ENCODE measurements at regions not wholly inside any gene's neighbourhood (a gene's known extent, or its start where the extent isn't known, plus 50 kb on each side); places are given as distances from the start of the nearest gene placed in this dataset.
"Not testable (repeated sequence)": the region's sequence is repeated elsewhere in the genome, so short reads cannot be mapped to it uniquely, and the experiment has no call there.

DNA sequence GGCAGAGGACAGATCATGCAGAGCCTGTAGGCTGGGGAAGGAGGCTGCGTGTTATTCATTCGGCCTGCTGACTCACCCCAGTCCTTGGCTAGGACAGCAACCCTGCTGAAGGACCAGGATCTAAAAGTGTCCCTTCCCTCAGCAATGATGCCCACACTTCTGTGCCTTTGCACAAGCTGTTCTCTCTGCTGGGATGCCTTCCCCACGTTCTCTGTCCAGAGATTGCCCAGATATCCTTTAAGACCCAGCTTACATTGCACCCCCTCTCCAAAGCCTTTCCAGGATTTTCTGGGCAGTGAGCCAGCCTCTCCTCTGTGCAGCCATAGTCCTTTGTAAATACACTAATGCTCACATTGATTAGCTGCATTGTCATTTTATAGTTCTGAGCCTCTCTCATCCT lies 99.3 kb upstream of the CHD6 start:
- no peak for DNase-seq (ENCODE audit: low spot score)

DNA sequence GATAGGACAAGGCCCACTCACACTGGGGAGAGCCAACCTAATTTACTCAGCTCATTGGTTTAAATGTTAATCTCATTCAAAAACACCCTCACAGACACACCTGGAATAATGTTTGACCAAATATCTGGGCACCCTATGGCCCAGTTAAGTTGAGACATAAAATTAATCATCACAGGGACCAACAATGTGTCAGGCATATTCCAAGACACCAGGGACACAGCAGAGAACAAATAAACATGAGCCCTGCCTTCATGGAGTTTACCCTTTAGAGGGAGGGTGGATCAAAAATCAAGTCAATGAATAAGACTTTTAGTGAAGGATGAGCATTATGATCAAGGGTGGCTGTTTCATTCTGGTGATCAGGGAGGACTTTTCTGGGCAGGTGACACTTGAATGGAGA lies 98.7 kb upstream of the CHD6 start:
- no peak for DNase-seq (ENCODE audit: low spot score)

DNA sequence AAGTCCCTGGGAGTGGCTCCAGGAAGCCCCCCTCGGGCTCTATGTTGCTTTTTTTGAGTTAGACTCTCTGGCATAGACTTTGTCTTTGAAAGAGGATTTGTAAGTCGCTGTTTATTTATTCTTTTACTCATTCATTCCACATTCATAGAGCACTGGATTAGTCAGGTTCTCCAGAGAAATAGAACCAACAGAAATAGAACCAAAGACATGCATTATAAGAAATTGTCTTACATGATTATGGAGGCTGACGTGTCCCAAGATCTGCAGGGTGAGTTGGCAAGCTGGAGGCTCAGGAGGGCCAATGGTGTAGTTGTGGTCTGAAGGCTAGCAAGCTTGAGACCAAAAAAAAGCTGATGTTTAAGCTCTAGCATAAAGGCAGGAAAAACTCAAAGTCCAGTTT lies 98.3 kb upstream of the CHD6 start:
- no peak for DNase-seq (ENCODE audit: low spot score)

DNA sequence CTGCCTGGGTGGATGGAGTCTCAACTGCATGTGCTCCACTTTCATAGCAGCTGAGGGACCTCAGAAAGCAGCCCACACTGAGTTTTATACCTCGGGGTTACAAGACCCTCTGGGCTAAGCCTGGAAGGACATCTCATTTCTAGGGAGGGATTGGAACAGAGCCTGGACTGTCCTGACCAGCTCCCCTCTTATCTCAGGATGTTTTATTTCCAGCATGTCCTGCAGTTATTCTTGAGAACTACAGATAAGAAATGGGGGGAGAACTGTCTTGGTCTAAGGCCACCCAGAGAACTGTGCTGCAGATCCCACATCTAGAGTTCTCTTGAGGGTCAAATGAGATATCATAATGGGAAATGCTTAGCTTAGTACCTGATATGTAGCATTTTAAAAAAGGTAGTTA lies 97.3 kb upstream of the CHD6 start:
- DNase-seq (ENCODE audit: low spot score) = no peak

DNA sequence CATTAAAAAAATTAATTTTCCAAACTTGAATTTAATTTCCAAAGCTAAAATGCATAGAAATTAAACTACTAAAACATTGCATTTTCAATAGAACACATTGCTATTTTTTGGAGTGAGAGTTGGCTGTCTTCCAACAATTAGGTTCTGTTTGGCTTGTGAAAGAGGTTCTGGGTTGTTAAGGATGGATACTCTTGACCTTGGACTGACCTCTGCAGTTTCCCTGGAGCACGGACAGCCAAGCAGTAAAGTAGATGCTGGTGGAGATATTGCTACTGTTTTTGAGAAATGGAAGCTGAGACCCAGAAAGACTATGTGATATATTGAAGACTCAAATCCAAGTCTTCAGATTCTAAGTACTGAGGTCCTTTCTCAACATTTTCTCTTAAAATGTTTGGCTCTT lies 95.9 kb upstream of the CHD6 start:
- DNase-seq (ENCODE audit: low spot score) = no peak

DNA sequence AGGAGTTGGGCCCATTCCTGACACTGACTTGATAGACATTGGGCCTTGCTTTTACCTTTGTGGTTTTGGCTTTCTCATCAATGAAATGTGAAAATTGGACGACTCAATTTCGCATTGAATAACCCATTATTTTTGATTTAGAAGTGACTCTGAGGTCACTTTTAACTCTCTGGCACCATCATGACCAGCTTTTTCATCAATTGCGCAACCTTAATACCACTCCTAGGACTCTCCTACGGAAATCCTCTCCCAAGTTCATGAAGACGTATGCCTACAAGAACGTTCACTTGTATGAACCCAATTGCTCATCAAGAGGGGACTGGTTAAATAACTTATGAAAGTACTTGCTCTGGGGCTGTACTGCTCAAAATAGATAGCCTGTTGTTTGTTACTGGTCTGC lies 86.7 kb upstream of the CHD6 start:
- DNase-seq (ENCODE audit: low spot score) = no peak

DNA sequence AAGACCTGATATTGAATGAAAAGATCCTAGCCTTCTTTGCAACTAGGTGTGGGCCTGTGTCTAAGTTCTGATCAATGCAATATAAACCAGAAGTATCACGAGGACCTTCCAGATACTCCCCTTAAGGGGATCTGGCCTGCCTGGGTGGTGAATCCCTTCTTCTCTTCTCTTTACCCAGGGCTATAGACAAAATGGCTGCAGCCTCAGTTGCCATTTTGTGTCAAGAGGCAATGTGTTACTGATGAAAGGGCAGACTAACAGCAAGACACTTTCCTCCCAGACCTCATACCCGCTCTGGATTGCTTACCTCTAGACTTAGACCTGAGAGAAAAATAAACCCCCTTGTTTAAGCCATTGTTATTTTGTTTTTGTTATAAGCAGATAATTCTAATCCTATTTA lies 84.5 kb upstream of the CHD6 start:
- no peak for DNase-seq (ENCODE audit: low spot score)

DNA sequence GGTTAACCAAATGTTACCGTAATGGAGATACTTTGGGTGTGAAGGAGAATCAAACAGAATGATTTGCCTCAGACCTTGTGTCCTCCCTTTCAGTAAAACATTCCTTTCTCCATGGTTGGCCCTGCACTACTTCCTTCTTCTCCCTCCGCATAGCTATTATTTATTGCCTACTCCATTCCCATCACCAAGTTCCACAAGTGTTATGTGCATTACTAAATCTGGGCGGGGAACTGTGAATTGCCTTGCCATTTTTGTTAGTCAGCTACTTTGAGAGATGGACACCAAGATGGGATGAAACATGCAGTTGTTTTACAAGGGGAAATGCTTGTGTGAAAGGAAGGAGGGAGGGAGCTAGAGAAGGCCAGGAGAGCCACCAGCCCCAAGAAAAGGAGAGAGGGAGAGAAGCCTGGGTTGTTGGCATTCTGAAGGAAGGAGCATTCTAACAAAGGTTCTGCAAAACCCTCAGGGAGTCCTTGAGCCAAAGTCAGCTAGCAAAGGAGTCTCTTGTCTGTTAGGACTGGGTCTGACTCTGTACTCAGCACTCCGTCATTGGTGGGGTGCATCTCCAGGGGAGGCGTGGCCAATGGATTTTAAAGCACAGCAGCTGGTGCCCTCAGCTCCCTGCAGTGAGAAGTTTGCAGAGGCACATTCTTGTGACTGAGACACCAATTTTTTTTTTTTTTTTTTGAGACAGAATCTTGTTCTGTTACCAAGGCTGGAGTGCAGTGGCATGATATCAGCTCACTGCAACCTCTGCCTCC lies 83.6 kb upstream of the CHD6 start:
- DNase-seq (ENCODE audit: low spot score) = no peak

DNA sequence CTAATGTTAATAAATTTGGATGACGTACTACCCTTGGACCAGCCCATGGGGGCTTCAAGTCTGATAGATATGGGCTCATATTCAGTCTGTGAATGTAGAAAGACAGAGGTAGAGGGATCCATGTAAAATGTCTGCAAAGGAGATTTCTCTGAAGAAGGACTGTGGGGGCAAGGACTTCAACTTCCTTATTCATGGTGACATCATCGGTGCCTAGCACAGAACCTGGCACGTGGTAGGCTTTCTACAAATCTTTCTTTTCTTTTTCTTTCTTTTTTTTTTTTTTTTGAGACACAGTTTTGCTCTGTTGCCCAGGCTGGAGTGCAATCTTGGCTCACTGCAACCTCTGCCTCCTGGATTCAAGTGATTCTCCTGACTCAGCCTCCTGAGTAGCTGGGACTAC lies 81.5 kb upstream of the CHD6 start:
- DNase-seq (ENCODE audit: low spot score) = not testable (repeated sequence)

DNA sequence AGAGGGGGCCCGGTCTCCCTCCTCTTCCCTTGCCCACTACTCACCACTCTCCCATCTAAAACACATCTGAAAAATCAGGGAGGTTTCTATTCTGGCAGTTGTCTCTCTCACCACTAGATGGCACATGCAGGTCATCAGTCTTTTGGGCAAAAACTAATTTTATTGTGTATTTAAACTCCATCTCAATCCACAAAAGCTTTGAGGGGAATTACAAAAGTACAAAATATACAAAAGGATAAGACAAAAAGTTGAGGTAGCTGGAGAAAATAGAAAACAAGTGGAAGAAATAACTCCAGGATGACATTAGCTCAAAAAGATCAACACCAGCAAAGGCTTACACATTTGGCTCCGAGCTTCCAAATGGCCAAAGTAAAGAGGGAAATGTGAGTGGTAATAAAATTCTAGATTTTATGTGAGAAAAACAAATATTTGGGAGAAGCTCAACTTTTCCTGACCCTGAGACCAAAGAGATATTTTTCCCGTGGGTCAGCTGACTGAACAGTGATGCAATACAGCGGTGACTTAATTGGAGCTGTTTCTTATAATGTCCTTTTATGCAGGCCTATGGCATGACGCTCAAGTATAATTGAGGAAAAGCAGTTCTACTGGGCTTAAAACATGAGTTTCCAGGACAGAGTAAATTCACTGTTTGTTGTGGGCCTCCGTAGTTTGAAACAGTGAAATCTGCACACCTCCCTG lies 79.8 kb upstream of the CHD6 start:
- DNase-seq (ENCODE audit: low spot score) = peak; percentile 48

DNA sequence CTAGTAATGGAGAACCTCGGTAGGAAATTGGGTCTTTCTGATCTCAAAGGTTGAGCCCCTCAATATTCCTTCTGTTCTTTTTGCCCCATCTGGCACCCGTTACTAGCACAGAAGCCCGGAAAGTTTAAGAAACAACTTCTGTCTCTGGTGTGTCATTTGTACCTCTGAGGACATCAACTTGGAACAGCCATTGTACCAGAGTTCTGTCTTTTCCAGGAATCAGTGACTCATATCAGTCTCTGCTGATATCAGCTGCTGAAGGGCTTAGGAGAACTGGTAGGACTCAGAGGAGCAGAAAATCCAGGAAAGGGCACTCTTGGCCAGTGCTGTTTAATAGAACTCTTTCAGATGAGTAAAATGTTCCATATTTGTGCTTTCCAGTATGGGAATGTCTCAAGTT lies 78.3 kb upstream of the CHD6 start:
- DNase-seq (ENCODE audit: low spot score) = no peak

DNA sequence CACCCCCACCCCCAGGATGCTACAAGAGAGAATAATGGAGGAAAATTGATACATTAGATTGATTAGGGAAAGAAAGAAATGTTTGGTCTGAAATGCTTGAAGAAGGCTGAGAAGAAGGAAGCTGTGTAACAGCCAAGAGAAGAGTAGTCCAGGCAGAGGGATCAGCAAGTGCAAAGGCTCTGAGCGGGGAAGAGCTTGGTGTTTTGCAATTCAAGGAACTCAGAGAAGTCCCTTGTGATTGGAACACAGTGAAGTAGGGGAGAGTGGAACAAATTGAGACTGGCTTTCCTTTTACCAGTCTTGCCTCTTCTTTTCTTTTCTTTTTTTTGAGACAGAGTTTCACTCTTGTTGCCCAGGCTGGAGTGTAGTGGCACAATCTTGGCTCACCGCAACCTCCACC lies 76.6 kb upstream of the CHD6 start:
- DNase-seq (ENCODE audit: low spot score) = no peak

DNA sequence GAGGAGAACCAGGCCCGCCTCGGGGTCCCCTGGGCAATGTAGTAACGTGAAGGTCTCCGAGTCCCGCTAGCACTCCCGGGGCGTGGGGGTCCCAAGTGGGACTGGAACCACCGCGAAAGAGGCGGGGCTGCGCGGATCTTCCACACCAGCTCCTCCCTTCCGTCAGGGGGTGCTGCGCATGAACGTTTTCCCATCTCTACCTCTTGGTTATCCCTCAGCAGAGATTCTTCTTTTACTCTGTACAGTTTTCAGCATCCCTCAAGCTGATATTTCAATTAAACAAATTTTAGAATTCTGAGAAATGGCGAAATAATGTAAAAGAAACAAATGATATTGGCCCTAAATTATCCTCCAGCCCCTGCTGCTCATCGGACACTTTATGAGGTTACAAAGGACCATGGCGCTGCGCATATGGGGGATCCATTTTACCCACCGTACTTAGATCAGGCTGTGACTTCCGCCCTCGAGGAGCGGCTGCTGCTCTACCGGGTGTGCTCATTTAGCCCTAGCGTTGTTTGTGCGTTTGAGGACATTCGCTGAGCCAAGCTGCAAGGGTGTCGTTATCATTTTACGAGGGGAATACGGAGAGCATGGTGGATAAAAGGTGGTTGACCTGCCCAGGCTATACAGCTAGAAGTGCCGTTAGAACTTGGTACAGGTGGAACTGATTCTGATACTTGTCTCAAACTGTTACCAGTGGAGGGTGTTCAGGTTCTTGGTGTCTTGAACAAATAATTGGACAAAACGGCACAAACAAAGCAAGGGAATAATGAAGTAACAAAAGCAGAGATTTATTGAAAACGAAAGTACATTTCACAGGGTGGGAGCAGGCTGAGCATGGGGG lies 75.2 kb upstream of the CHD6 start:
- peak; percentile 86 for DNase-seq (ENCODE audit: low spot score)

DNA sequence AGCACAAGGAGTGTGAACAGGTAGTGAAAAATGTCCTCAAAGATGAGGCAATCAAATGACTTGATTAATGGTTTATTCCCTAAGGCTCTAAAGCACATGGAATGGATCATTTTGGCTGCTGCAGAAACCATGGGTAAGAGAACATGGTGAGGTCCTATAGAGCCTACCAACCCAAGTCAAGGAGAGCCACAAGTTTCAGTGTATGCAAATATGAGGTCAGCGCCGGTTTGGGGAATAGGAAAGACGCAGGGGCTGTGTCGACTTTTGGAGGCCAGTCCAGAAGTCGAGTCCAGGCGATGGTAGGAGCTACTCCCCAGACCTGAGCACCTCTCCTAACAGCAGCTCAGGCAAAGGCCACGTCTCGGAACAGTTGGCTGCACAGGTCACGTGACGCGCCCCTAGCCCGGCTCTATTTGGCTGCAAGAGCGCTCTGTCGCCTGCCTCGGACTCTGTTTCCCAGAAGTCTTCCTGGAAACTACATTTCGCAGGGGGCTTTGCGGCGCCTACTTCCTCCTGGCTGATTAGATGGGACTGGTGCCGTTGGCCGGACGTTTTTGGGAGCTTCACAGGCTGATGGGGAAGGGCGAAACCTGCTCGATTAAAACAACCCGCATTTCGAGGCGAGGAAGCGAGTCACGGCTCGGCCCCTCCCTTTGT lies 74.4 kb upstream of the CHD6 start:
- DNase-seq (ENCODE audit: low spot score) = peak; percentile 83

DNA sequence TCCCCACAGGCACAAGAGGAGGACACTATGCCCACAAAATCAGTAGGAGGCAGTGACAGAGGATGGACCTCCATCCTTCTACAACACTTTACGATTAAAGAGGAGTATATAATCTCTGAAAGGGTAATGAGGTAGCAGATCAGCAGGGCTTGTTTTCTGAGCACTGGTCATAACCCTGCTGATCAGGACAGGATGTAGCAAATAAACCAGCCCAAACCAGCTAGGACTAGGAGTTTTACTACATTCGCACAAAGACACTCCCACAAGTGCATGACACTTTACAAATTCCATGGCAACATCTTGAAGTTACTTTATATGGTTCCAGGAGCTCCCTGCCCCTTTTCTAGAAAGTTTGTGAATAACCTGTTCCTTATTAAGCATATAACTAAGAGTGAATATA lies 73.3 kb upstream of the CHD6 start:
- DNase-seq (ENCODE audit: low spot score) = no peak

DNA sequence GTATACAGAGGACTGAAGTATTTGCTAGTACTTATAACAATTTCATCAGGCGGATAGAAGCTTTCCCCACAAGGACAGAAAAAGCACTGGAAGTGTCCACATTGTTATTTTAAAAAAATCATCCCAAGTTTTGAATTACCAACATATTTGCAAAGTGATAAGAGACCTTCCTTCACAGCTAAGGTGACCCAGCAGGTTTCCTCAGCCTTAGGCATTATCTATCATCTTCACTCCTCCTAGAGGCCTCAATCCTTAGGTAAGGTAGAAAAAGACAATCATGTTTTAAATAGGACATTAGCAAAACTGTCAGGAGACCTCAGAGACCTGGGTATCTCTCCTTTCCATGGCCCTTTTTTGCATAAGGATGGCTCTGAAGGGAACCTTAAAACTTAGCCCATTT lies 72.5 kb upstream of the CHD6 start:
- no peak for DNase-seq (ENCODE audit: low spot score)

DNA sequence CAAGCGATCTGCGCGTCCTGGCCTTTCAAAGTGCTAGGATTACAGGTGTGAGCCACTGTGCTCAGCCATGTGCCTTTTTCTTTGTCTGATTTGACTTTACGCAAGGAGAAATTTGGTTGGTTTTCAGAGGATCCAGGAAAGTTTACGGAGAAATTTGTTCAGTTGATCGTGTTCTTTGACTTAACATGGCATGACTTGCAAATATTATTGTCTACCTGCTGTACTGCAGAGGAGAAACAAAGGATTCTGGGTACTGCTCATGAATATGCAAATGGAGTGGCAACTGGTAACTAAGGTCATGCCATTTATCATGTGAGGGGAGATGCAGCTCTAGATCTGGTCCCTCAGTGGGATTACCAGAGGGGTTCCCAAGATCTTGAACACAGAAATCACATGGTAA lies 68.8 kb upstream of the CHD6 start:
- DNase-seq (ENCODE audit: low spot score) = no peak

DNA sequence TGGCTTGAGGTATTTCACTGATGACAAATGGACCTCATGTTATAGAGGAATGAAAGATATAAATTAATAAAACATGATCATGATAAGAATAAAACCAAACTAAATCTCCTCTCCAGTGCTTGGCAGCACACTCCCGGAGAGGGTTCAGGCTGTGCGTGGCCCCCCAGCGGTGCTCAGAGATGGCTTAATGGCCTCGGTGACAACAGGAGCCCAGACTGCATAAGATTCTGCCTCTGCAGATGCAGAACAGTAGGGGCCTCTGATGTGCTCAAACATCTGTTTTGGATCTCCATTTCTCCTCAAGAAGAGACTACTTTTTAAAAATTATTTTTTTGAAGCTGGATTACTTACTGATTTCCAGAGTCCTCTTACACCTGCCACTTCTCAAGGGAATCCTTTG lies 67.0 kb upstream of the CHD6 start:
- DNase-seq (ENCODE audit: low spot score) = not testable (repeated sequence)

DNA sequence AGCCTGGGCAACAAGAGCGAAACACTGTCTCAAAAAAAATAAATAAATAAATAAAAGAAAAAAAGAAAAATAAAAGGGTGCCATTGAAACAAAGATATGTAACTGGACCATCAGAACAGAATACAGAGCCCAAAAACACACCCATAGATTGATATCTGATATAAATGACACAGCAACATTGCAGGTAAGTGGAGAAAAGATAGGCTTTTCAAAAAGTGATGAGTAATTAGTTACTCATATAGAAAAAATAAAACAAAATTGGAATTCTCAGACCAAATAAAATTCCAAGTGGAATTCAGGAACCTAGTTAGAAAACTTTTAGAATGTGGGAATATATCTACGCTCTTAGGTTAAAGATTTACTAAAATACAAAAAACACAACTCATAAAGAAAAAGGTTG lies 60.6 kb upstream of the CHD6 start:
- no peak for DNase-seq (ENCODE audit: low spot score)

DNA sequence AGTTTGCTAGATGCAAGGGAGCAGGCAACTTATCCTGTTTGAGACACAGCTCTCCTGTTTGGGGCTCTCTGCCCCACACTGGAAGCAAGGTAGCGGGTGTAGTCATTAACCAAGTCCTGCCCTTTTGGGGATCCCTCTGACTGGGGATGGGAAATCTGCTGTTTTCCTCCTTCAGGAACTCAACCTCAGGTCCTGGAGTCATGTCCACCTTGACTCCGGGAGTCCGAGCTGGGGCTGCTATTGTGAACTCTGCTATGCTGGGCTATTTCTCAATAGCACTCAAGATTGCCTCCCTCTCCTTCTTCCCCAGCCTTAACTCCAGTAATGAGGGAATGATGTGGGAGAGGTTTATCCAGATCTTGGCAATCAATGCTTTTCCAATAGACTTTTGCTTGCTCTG lies 54.1 kb upstream of the CHD6 start:
- DNase-seq (ENCODE audit: low spot score) = no peak

DNA sequence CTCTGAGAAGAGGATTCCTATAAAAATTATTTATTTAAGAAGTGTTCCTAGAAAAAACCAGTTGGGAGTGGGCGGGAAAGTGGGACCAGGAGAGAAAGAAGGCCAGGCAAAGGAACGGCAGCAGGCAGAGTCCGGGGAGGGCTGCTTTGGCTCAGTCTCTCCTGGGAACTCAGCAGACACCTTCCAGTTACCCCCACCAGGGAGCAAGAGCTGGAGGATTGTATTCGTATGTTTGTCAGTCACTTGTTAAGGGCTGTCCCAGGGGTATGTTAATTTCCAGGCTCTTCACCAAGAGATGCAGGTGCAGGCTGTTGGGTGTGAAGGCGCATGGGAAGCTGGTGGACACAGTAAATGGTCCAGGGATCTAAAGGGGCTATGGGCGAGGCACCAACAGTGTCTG lies 53.0 kb upstream of the CHD6 start:
- DNase-seq (ENCODE audit: low spot score) = no peak

DNA sequence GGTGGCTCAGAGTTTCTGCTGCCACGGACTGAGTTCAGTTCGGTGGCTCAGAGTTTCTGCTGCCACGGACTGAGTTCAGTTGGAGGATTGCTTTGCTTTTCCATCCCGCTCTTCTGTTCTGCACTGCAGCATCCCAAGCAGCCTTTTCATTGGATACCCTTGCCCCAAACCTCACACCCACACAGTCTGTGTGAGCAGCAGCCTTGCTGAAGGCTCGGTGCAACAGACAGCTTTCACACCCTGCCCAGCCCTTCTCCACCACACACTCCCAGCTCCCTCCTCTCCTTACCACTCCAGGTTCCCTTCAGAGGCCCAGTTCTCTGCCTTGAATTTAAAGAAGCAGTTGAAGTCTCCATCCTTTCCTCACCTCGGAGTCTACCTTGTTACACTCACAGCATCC lies 52.5 kb upstream of the CHD6 start:
- no peak for DNase-seq (ENCODE audit: low spot score)
